ENCODE measurements at regions not wholly inside any gene's neighbourhood (a gene's known extent, or its start where the extent isn't known, plus 50 kb on each side); places are given as distances from the start of the nearest gene placed in this dataset.

DNA sequence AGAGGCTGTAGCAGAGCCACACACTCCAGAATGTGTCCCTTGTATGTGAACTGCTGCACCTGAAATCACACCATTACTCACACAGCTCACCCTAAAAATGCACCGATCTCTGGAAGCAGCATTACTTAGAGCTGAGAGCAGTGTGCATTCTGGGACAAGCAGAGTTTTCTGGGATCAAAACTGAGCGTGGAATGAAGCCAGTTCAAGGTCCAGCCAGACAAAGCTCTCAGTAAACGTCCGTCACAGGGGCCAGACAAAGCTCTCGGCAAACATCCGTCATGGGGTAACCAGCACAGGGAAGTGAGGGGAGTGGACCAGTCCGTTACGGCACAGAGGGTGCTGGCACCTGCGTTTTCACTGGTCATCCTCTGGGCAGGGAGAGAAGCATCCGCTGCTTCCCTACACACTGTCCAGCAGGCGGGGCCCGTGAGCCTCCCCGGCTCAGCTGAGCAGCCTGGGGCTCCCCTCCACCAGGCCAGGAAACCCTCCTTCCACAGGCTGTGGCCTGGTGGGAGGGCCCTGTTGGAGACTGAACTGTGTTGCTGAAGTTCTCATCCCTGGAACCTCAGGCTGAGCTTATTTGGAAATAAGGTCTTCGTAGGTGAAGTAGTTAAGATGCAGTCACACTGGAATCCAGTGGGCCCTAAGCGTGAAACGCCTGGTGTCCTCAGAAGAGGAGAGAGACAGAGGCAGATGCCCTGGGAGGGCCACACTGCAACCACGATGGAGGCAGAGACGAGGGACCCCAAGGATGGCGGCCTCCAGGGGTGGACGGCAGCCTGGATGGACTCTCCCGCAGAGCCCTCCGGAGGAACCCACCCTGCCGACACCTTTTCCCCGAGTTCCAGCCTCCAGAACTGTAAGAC is 883.9 kb downstream of the BRD1 start (continued):
- no peak for TF ChIP-seq ZNF12 (CRISPR knock-in tag; IDR thresholded peaks at IDR 0.05)
- peak; percentile 50; the same call in 1 of the 2 replicates for TF ChIP-seq THAP11 (CRISPR knock-in tag; IDR thresholded peaks at IDR 0.05)
- no peak for TF ChIP-seq ZNF180 (CRISPR knock-in tag; IDR thresholded peaks at IDR 0.05; ENCODE audit: borderline replicate concordance, low read depth)
- no peak for TF ChIP-seq CCAR2 (optimal IDR thresholded peaks at IDR 0.05; ENCODE audit: low read depth, low read length)
- no peak for TF ChIP-seq ZNF382 (CRISPR knock-in tag; IDR thresholded peaks at IDR 0.05; ENCODE audit: borderline replicate concordance)
- peak; percentile 96 for TF ChIP-seq ZNF772 (CRISPR knock-in tag; IDR thresholded peaks at IDR 0.05)
- TF ChIP-seq ZNF782 (CRISPR knock-in tag; IDR thresholded peaks at IDR 0.05; ENCODE audit: borderline replicate concordance), result peak; percentile 60; the same call in 1 of the 2 replicates
- TF ChIP-seq MED1 (CRISPR knock-in tag; IDR thresholded peaks at IDR 0.05), result peak; percentile 90
- TF ChIP-seq SMARCC2 (IDR thresholded peaks at IDR 0.05), result no peak
- no peak for TF ChIP-seq EEA1 (CRISPR knock-in tag; IDR thresholded peaks at IDR 0.05; ENCODE audit: borderline replicate concordance)
- no peak for TF ChIP-seq PHB2 (IDR thresholded peaks at IDR 0.05; ENCODE audit: partially characterized antibody)
- TF ChIP-seq MTA1 (CRISPR knock-in tag; IDR thresholded peaks at IDR 0.05; ENCODE audit: borderline replicate concordance), result peak; percentile 83
- TF ChIP-seq ELF1 (CRISPR knock-in tag; IDR thresholded peaks at IDR 0.05), result peak; percentile 69
- no peak; a peak in 1 of 4 replicates for TF ChIP-seq MAFK (conservative IDR thresholded peaks at IDR 0.05 in 1 of 2, IDR thresholded peaks at IDR 0.05 in 1 of 2; ENCODE audit: low read length in 2 of 2)
- TF ChIP-seq ZNF10 (CRISPR knock-in tag; IDR thresholded peaks at IDR 0.05; ENCODE audit: borderline replicate concordance, low read depth), result no peak
- no peak for TF ChIP-seq ZNF496 (CRISPR knock-in tag; IDR thresholded peaks at IDR 0.05; ENCODE audit: insufficient replicate concordance)
- no peak for TF ChIP-seq TCF7L2 (IDR thresholded peaks at IDR 0.05; ENCODE audit: low read depth, low read length)
- no peak for TF ChIP-seq ZSCAN20 (CRISPR knock-in tag; IDR thresholded peaks at IDR 0.05; ENCODE audit: borderline replicate concordance)
- TF ChIP-seq, protein P1, sequence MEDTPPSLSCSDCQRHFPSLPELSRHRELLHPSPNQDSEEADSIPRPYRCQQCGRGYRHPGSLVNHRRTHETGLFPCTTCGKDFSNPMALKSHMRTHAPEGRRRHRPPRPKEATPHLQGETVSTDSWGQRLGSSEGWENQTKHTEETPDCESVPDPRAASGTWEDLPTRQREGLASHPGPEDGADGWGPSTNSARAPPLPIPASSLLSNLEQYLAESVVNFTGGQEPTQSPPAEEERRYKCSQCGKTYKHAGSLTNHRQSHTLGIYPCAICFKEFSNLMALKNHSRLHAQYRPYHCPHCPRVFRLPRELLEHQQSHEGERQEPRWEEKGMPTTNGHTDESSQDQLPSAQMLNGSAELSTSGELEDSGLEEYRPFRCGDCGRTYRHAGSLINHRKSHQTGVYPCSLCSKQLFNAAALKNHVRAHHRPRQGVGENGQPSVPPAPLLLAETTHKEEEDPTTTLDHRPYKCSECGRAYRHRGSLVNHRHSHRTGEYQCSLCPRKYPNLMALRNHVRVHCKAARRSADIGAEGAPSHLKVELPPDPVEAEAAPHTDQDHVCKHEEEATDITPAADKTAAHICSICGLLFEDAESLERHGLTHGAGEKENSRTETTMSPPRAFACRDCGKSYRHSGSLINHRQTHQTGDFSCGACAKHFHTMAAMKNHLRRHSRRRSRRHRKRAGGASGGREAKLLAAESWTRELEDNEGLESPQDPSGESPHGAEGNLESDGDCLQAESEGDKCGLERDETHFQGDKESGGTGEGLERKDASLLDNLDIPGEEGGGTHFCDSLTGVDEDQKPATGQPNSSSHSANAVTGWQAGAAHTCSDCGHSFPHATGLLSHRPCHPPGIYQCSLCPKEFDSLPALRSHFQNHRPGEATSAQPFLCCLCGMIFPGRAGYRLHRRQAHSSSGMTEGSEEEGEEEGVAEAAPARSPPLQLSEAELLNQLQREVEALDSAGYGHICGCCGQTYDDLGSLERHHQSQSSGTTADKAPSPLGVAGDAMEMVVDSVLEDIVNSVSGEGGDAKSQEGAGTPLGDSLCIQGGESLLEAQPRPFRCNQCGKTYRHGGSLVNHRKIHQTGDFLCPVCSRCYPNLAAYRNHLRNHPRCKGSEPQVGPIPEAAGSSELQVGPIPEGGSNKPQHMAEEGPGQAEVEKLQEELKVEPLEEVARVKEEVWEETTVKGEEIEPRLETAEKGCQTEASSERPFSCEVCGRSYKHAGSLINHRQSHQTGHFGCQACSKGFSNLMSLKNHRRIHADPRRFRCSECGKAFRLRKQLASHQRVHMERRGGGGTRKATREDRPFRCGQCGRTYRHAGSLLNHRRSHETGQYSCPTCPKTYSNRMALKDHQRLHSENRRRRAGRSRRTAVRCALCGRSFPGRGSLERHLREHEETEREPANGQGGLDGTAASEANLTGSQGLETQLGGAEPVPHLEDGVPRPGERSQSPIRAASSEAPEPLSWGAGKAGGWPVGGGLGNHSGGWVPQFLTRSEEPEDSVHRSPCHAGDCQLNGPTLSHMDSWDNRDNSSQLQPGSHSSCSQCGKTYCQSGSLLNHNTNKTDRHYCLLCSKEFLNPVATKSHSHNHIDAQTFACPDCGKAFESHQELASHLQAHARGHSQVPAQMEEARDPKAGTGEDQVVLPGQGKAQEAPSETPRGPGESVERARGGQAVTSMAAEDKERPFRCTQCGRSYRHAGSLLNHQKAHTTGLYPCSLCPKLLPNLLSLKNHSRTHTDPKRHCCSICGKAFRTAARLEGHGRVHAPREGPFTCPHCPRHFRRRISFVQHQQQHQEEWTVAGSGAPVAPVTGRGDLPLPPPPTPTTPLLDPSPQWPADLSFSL (CRISPR knock-in tag; IDR thresholded peaks at IDR 0.05), result no peak
- TF ChIP-seq, protein P2, sequence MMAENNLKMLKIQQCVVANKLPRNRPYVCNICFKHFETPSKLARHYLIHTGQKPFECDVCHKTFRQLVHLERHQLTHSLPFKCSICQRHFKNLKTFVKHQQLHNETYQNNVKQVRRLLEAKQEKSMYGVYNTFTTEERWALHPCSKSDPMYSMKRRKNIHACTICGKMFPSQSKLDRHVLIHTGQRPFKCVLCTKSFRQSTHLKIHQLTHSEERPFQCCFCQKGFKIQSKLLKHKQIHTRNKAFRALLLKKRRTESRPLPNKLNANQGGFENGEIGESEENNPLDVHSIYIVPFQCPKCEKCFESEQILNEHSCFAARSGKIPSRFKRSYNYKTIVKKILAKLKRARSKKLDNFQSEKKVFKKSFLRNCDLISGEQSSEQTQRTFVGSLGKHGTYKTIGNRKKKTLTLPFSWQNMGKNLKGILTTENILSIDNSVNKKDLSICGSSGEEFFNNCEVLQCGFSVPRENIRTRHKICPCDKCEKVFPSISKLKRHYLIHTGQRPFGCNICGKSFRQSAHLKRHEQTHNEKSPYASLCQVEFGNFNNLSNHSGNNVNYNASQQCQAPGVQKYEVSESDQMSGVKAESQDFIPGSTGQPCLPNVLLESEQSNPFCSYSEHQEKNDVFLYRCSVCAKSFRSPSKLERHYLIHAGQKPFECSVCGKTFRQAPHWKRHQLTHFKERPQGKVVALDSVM (CRISPR knock-in tag; IDR thresholded peaks at IDR 0.05), result no peak
- TF ChIP-seq XRCC5 (optimal IDR thresholded peaks at IDR 0.05; ENCODE audit: low read length), result peak; percentile 93
- TF ChIP-seq ZNF749 (CRISPR knock-in tag; IDR thresholded peaks at IDR 0.05; ENCODE audit: borderline replicate concordance), result no peak

Data from HepG2 (cell line).